Loucy (cell line): ENCODE measurements at regions not wholly inside any gene's neighbourhood (a gene's known extent, or its start where the extent isn't known, plus 50 kb on each side); places are given as distances from the start of the nearest gene placed in this dataset.

Experiments used
- H2AFZ ChIP-seq: fragments of 200-600 bp; sonication (generic); 2 replicates; pipeline ENCODE4 v1.6.0; 2016; ENCODE audit warnings: antibody characterized with exemption, mild to moderate bottlenecking, low read length, moderate library complexity
- H3F3A ChIP-seq: fragments of 200-600 bp; 2 replicates; pipeline ENCODE4 v1.6.0; 2016; ENCODE audit warnings: antibody characterized with exemption, low read depth, mild to moderate bottlenecking
- H3K27me3 ChIP-seq: fragments of 200-600 bp; sonication (generic); 2 replicates; pipeline ENCODE4 v1.6.1; 2014; ENCODE audit warnings: low read length, mild to moderate bottlenecking; ENCODE audit not compliant: insufficient read depth, poor library complexity, severe bottlenecking
- H3K36me3 ChIP-seq: fragments of 200-600 bp; sonication (generic); 2 replicates; pipeline ENCODE4 v1.6.1; 2016; ENCODE audit warnings: low read length; ENCODE audit not compliant: insufficient read depth
- H3K4me1 ChIP-seq: fragments of 200-600 bp; sonication (generic); 2 replicates; pipeline ENCODE4 v1.5.1; 2014; ENCODE audit warnings: low read length, mild to moderate bottlenecking; ENCODE audit not compliant: insufficient read depth, poor library complexity, severe bottlenecking
- H3K4me2 ChIP-seq: fragments of 200-600 bp; sonication (generic); 2 replicates; pipeline ENCODE4 v1.6.0; 2014; ENCODE audit warnings: antibody characterized with exemption, low read length, low read depth, mild to moderate bottlenecking; ENCODE audit not compliant: poor library complexity, severe bottlenecking
- H3K4me3 ChIP-seq: fragments of 200-600 bp; sonication (generic); 2 replicates; pipeline ENCODE4 v1.5.1; 2014; ENCODE audit warnings: low read length, mild to moderate bottlenecking, mixed read lengths; ENCODE audit not compliant: poor library complexity, severe bottlenecking
- H3K79me2 ChIP-seq: fragments of 200-600 bp; sonication (generic); 2 replicates; pipeline ENCODE4 v1.6.1; 2014; ENCODE audit warnings: low read length; ENCODE audit not compliant: insufficient read depth
- H3K9ac ChIP-seq: fragments of 200-600 bp; sonication (generic); 2 replicates; pipeline ENCODE4 v1.6.0; 2014; ENCODE audit warnings: mild to moderate bottlenecking, low read depth, low read length, moderate library complexity; ENCODE audit not compliant: poor library complexity, severe bottlenecking
- H3K9me2 ChIP-seq: fragments of 200-600 bp; sonication (generic); replicated peaks from 2 replicates; pipeline ENCODE4 v1.6.1; 2016; ENCODE audit warnings: low read depth, low read length, mixed read lengths
- H3K9me3 ChIP-seq: fragments of 200-600 bp; sonication (generic); 2 replicates; pipeline ENCODE4 v1.6.1; 2014; ENCODE audit warnings: mild to moderate bottlenecking, antibody characterized with exemption, low read length, low read depth; ENCODE audit not compliant: insufficient read depth
- H4K20me1 ChIP-seq: fragments of 200-600 bp; sonication (generic); 2 replicates; pipeline ENCODE4 v1.6.0; 2014; ENCODE audit warnings: antibody characterized with exemption, low read length, mild to moderate bottlenecking; ENCODE audit not compliant: insufficient read depth, poor library complexity, severe bottlenecking
- CTCF ChIP-seq: fragments of 200-600 bp; sonication (generic); conservative IDR thresholded peaks from 2 replicates; pipeline ENCODE4 v1.5.1; 2014; ENCODE audit warnings: mild to moderate bottlenecking, antibody characterized with exemption, low read length
- EZH2phosphoT487 ChIP-seq: fragments of 200-600 bp; IDR thresholded peaks from 2 replicates; pipeline ENCODE4 v1.6.1; 2018; ENCODE audit warnings: antibody characterized with exemption, mild to moderate bottlenecking, moderate library complexity, borderline replicate concordance

DNA sequence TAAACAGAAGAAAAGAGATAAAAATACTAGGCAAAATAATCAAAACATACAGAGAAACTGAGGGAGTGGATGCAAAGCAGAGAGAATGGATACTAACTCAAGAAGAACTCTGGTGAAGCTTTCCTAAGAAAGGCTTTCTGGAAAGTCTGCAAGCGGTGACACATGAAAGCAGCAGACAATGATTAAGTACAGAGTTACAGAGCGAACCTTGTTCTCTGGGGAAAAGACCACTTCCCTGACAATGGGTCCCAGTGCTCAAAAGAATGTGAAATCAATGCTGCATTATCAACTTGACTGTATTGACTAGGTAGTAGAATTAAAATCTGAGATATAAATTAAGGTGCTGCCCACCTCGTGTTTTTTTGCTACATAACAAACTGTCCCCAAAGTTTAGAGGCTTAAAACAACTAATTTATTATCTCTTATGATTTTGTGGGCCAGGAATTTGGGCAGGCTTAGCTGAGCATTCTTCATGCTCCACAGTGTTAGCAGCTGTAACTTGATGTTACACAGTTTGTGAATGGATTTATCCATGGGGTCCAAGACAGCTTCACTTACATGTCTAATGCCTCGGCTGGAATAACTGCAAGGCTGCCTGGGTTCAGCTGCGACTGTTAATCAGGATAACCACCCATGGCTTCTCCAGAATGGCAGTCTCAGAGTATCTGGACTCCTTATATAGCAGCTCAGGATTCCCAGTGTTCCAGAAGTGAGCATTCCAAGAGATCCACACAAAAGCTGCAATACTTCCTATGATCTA, 106.9 kb upstream of the INPP4B start:
- Histone ChIP-seq H3K9me3 (peaks cover 4% of the 10 kb centered on the region; the same call in 1 of the 2 replicates), H3F3A (no peaks in the 10 kb centered on the region), H2AFZ (no peak overlapping the region), H3K4me2 (no peak overlapping the region), H3K4me1 (no peaks in the 10 kb centered on the region), H3K36me3 (no peaks in the 10 kb centered on the region), H3K79me2 (no peaks in the 10 kb centered on the region), H3K27me3 (no peaks in the 10 kb centered on the region), H4K20me1 (no peaks in the 10 kb centered on the region), H3K9ac (no peak overlapping the region), H3K4me3 (no peak overlapping the region), H3K9me2 (no peaks in the 10 kb centered on the region)
- TF ChIP-seq EZH2phosphoT487 (no peak), CTCF (no peak)

DNA sequence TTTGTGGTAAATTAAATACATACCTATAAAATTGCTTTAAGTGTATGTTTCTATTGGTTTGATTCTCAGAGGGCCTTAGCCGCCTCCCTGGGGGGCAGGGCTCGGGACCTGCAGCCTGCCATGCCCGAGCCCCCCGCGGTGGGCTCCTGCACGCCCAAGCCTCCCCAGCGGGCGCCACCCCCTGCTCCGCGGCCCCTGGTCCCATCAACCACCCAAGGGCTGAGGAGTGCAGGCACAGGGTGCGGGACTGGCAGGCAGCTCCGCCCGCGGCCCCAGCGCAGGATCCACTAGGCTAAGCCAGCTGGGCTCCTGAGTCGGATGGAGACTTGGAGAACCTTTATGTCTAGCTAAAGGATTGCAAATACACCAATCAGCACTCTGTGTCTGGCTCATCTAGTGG, 108.3 kb upstream of the INPP4B start:
- TF ChIP-seq CTCF (no peak), EZH2phosphoT487 (no peak)
- Histone ChIP-seq H3K27me3 (no peaks in the 10 kb centered on the region), H3K4me2 (no peak overlapping the region), H3K4me1 (no peaks in the 10 kb centered on the region), H3K9me3 (peaks cover 4% of the 10 kb centered on the region; the same call in 1 of the 2 replicates), H3K4me3 (no peak overlapping the region), H3K9ac (no peak overlapping the region), H3F3A (no peaks in the 10 kb centered on the region), H3K36me3 (no peaks in the 10 kb centered on the region), H4K20me1 (no peaks in the 10 kb centered on the region), H3K79me2 (no peaks in the 10 kb centered on the region), H3K9me2 (no peaks in the 10 kb centered on the region), H2AFZ (no peak overlapping the region)

- Histone ChIP-seq H3K36me3 (no peaks in the 10 kb centered on the region), H3K79me2 (no peaks in the 10 kb centered on the region), H2AFZ (no peak overlapping the region), H3K9me2 (no peaks in the 10 kb centered on the region), H3K9ac (no peak overlapping the region), H3K9me3 (peaks cover 4% of the 10 kb centered on the region; the same call in 1 of the 2 replicates), H3K4me3 (no peak overlapping the region), H3K27me3 (no peaks in the 10 kb centered on the region), H3K4me1 (no peaks in the 10 kb centered on the region), H3K4me2 (no peak overlapping the region), H4K20me1 (no peaks in the 10 kb centered on the region), H3F3A (no peaks in the 10 kb centered on the region)
- TF ChIP-seq CTCF (no peak), EZH2phosphoT487 (no peak)
Observed at GRCh38 chr4:142955501-142955900, 109.4 kb upstream of the INPP4B start.
